Stimulated activated CD4-positive, alpha-beta T cell treated with anti-CD3 and anti-CD28 coated beads, TNF-alpha, amount 100 ng/mL, for 48 hours (primary cell): ENCODE measurements at regions not wholly inside any gene's neighbourhood (a gene's known extent, or its start where the extent isn't known, plus 50 kb on each side); places are given as distances from the start of the nearest gene placed in this dataset.
"Not testable (repeated sequence)": the region's sequence is repeated elsewhere in the genome, so short reads cannot be mapped to it uniquely, and the experiment has no call there.

Experiments used
- DNase-seq, 3 donors: peaks; one replicate each; pipeline ENCODE4 v3.0.0-alpha.2; 2020; ENCODE audit warnings: low read depth in 3 of 3

DNA sequence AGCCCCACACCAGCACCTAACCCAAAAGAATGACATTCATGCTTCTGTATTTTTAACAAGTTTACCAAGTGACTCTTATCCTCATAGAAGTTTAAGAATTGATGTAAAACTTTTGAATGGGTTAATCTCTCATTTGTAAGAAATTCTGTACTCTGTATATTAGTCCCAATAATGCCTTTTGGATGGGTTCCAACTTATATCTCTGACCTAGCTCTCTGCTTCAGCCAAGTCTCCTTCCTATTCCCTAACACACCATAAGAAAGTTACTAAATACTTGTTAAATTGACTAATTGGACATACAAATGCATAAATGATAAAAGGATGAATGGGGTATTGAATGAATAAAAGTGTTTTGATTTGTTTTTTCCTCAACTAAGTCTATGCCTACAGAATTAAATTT lies 557.3 kb downstream of the TMTC2 start:
- no peak for DNase-seq

DNA sequence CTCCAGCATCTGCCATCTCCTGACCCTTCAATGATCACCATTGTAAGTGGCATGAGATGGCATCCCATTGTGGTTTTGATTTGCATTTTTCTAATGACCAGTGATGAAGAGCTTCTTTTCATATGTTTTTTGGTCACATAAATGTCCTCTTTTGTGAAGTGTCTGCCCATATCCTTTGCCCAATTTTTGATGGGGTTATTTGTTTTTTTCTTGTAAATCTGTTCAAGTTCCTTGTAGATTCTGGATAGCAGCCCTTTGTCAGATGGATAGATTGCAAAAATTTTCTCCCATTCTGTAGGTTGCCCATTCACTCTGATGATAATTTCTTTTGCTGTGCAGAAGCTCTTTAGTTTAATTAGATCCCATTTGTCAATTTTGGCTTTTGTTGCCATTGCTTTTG lies 547.3 kb downstream of the TMTC2 start:
- DNase-seq, result not testable (repeated sequence)

DNA sequence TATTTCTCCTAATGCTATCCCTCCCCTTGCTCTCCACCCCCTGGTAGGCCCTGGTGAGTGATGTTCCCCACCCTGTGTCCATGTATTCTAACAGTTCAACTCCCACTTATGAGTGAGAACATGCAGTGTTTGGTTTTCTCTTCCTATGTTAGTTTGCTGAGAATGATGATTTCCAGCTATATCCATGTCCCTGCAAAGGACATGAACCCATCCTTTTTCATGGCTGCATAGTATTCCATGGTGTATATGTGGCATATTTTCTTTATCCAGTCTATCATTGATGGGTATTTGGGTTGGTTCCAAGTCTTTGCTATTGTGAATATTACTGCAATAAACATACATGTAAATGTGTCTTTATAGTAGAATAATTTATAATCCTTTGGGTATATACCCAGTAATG lies 540.3 kb downstream of the TMTC2 start:
- DNase-seq, result not testable (repeated sequence)

DNA sequence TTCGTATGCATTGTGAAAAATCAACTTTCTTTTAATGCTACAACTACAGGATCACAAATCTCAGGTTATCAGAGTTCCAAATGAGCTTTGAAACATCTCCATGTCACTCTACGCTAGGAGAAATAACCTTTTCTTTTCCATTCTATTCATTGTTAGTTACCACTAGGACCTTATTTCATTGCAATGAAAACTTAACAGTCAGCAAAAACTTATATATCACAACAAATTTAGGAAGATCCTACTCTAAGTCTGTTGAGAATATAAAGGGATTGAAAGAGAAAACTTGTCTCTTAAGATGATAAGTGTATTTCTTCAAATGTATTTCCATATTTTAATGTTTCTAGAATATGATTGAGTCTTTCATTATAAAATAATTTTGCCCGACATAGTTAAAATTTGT lies 539.1 kb downstream of the TMTC2 start:
- no peak for DNase-seq

DNA sequence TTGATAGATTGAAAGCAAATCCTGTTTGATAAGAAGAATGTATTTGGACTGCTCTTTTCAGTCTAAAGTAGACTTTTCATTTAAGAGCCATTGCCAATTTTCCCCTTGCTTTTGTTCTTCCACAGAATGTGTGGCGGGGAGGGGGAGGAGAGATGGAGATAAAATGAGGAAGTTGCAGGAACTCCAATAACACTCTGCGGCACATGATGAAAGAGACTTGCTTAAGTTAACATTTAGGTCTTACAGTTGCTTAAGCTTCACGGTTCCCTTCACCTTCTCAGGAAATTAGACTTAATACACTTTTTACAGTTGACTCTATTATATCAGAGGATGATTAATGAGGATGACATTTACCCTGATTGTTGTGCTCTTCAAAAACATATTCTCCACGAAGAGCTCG lies 537.3 kb downstream of the TMTC2 start:
- DNase-seq, result no peak

DNA sequence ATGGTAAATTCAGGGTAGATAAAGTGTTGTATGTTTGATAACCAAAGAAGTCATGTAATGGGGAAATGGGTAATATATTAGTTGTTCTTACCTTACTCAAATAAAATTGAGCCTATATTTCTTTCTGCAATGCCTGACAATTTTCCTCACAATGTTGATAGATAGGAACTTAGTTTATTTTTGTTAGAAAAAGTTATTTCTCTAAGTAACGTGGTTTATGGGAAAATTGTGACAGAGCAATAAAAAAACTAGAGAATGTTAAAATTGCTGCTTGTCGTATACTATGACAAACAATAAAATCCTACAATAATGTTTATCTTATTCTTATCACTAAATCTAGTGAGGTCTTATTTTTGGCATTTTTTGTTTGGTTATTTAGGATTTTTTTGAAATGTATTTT lies 534.1 kb downstream of the TMTC2 start:
- DNase-seq, result no peak

DNA sequence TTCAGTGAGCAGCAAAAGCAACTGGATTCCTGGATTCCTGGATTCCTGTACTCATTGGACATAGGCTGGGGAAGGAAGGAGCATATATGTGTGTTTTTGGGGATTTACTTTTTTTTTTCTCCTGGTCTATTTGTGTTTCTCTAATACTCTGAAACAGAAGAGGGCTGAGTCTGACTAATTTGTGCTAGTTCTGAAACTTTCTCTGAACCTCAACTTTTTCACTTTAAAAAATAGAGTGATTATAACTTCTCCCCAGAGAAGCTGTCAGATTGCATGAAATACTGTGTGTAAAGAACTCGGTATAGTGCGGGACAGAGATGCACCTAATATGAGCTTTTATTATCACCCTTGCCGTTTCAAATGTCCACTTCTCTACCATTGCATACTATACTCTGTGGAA lies 529.5 kb downstream of the TMTC2 start:
- DNase-seq, result no peak

DNA sequence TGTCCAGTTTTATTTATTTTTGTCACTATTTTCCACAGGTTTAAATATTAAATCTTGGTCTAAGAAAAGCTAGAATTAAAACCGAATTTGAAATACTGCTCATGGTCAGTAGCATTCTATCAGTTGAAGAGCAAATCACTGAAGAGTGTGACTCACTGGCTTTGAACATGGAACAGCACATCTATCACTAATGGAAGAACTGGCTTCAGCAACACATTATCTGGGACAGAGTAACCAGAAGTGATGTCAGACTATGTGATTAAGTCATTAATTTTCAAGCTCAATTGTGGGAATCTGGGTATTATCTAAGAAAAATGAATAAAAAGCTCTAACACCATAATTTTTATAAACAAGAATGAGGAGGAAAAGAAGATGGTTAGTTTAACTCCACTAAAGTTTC lies 527.5 kb downstream of the TMTC2 start:
- DNase-seq, result no peak

DNA sequence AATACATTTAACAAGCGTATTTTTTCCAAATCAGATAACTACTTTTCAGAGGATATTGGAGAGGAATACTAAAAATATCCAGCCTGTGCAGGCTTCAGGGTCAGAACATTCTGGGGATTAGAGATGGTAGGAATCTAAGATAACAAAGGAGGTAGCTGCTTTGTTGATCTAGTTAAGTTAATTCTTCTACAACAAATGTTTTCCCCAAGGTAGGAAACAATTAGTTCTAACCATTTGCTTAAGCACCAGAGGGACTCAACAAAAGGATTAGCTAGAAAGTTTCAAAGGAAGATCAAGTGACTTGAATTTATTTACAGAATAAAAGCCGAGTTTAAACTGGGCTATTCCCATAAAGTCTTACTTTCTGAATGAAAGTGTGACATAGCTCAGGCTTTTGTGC lies 524.2 kb downstream of the TMTC2 start:
- DNase-seq, result no peak

DNA sequence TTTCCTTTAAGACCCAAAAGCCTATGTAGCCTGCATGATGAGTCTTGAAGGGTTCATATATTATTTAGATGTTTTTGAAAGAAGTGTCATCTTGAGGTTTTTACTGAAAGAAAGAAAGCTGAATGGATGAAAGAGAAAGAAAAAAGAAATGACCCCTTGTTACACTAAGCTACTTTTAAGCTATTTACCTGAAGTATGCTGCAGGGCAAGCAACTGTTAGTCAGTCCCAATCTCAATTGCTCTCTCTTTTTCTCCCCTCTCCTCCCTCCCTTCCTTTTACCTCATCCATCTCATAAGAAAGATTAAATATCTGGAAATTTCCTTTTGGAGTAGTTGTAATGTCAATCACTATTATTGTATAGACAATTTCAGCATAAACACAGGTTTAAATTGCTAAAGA lies 512.4 kb downstream of the TMTC2 start:
- DNase-seq, result no peak

DNA sequence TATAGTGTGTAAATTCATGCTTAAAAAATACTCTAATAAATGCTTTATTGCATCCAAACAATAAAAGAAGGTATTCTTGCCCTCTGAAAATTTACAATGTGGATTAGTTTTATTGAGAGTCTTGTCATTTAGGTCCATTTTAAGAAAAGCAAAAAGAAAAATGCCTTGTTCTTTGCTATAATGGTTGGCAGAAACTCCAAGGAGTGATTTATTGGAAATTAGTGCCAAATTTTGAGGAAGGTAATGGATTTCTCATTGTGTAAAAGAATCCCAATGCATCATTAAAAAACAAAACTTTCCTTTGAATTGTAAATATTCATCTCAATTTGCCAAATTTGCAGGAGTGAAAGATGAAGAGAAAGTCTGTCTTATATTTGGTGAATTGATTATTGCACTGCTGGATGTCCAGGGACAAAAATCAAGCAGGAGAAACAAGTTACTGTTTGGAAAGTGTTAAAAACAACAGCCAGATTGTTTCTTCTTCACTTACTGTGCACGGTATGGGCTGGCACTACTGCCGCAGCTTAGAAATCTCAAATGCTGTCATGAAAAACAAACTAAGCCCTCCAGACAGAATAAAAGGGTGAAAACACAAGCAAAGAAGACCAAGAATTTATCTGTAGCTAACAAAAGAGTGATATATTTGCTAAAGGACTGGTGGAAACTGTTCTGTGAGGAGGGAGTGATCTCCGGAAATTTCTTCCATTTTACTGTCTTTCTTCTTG lies 511.7 kb downstream of the TMTC2 start:
- no peak for DNase-seq

DNA sequence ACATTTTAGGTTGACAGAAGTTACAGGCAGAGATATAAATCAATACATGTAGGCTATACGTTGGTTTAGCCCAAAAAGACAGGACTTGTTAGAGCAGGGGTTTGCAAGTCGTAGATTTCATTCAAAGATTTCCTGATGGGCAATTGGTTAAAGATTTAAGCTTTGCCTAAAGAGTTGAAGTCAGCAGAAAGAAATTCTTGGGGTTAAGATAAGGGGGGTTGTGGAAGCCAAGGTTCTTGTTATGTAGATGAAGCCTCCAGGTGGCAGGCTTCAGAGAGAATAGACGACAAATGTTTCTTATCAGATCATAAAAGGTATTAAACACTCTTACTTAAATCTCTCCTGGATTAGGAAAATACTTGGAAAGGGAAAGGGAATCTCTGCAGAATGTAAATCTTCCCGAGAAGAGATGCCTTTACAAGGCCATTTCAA lies 510.8 kb downstream of the TMTC2 start:
- no peak for DNase-seq

DNA sequence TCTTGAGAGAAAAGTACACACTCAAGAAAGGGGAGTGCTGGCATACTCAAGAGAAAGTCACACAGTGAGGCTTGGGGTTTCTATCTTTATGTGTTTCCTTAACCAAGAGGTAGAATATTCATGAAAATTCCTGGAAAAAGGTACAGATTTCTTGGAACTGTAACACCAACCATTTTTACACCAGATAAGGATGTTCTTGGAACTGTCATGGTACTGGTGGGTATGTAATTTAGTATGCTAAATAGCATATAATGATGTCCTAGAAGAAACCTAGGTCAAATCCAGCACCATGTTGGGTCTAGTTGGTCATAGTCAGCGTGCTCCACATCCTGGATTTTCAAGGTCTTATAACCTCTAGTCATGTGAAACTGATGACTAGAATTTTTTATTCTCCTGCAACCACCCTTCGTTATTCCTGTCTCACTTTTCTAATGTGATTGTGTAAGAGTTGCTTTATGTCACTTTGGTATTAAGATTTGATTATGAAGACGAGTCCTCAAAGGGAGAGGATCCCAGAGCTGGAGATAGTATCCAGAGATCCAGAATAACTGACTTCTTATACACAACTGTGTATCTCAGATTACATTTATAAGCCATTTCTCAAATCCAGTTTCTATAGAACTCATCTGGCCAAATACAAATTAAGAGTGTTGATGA lies 510.1 kb downstream of the TMTC2 start:
- DNase-seq, result no peak

DNA sequence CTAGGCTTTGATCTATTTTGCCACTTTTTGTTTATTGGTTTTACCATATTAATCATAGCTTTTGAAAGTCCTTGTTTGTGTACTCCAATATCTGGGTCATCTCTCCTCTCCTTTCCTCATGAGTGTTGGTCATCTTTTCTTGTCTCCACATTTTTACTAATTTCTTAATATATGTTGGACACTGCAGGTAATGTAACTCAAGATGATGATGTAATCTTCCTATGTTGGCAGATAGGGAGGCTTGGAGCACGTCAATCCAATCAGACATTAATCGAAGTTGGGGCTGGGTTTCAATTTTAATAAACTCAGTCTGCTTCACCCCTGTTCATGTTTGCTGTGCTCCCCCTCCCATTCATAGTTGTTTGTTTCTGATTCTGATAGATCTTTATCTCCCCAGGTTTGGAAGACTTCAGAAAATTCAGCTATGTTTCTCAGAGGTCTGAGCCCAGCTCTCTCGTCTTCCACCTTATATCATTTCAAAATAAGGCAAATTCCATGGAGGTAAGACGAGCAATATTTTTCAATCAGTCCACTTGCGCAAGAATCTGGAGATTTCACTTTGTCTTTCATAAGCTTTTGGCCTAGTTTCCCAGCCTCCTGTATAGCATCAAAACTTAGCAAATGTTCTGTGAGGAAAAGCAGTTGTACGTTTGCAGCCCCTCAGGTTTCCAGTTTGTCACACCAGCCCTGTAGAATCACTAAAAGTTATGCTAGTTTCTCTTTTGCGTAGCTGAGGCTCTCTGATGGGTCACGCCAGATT lies 504.1 kb downstream of the TMTC2 start:
- no peak for DNase-seq

DNA sequence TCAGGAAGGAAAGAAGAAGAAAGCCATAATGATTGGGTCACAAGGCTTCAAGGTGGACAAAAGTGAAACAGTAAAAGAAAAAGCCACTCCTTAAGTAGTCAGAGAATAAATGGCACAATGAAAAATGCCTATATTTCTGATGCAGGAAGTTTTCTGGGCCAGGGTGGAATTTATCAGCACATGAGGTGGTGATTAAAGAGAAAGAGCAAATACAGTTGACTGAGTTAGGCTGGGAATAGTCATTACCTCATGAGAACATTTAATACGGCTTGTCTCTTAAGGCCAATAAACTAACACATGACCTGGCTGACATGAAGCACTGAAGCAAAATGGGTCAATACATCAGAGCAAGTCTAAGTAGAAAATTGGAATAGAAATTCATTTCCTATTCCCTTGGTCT lies 499.7 kb downstream of the TMTC2 start:
- DNase-seq, result no peak

DNA sequence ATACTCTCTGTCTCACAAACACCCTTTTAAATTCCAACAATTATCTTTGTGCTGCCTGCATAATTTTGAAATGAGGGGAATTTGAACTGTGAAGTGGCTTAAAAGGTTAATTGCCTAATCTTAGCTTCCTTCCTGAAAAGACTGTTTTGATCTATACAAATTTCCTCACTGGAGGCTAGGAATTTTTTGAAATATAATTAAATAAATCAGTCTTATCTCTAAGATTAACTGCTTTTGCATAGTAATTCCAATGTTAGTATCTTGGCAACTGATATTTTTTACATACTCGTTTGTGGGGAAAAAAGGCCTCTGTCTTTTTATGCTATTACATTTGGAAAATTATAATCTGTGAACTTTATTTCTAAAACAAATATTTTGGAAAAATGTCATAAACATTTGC lies 498.5 kb downstream of the TMTC2 start:
- DNase-seq, result no peak
